ENCODE measurements at regions not wholly inside any gene's neighbourhood (a gene's known extent, or its start where the extent isn't known, plus 50 kb on each side); places are given as distances from the start of the nearest gene placed in this dataset.

GRCh38 chr2:207244971-207245925 lies 79.5 kb upstream of the KLF7 start:
- Mint-ChIP-seq H3K4me3 (no peak overlapping the region), H3K27ac (no peak overlapping the region), H3K4me1 (peaks cover 5% of the 10 kb centered on the region), H3K27me3 (no peaks in the 10 kb centered on the region), H3K9me3 (no peaks in the 10 kb centered on the region), H3K36me3 (ENCODE audit: low read depth) (no peaks in the 10 kb centered on the region)
- no peak for ATAC-seq (replicated peaks)

- Mint-ChIP-seq H3K9me3 (no peaks in the 10 kb centered on the region), H3K4me1 (no peaks in the 10 kb centered on the region), H3K27me3 (no peaks in the 10 kb centered on the region), H3K27ac (no peak overlapping the region), H3K36me3 (ENCODE audit: low read depth) (no peaks in the 10 kb centered on the region), H3K4me3 (no peak overlapping the region)
- ATAC-seq (replicated peaks) = peak; percentile 32
Measured at GRCh38 chr2:207248702-207249377, 83.1 kb upstream of the KLF7 start.

- Mint-ChIP-seq H3K4me3 (no peak overlapping the region), H3K36me3 (ENCODE audit: low read depth) (no peaks in the 10 kb centered on the region), H3K27me3 (no peaks in the 10 kb centered on the region), H3K9me3 (no peaks in the 10 kb centered on the region), H3K27ac (peak overlapping the region; percentile 56), H3K4me1 (peaks cover 9% of the 10 kb centered on the region)
- no peak for ATAC-seq (replicated peaks)
Measured at GRCh38 chr2:207251022-207251421, 85.3 kb upstream of the KLF7 start.

GRCh38 chr2:207251573-207252192 lies 85.9 kb upstream of the KLF7 start:
- Mint-ChIP-seq H3K4me1 (peaks cover 9% of the 10 kb centered on the region), H3K4me3 (no peak overlapping the region), H3K36me3 (ENCODE audit: low read depth) (no peaks in the 10 kb centered on the region), H3K27ac (peak overlapping the region; percentile 56), H3K9me3 (no peaks in the 10 kb centered on the region), H3K27me3 (no peaks in the 10 kb centered on the region)
- peak; percentile 50 for ATAC-seq (replicated peaks)

- Mint-ChIP-seq H3K27ac (no peak overlapping the region), H3K4me3 (no peak overlapping the region), H3K27me3 (no peaks in the 10 kb centered on the region), H3K36me3 (ENCODE audit: low read depth) (no peaks in the 10 kb centered on the region), H3K9me3 (no peaks in the 10 kb centered on the region), H3K4me1 (peaks cover 9% of the 10 kb centered on the region)
- no peak for ATAC-seq (replicated peaks)
Measured at GRCh38 chr2:207252416-207252815, 86.7 kb upstream of the KLF7 start.

GRCh38 chr2:207252979-207253645 lies 87.4 kb upstream of the KLF7 start:
- H3K36me3 Mint-ChIP-seq (ENCODE audit: low read depth) = no peaks in the 10 kb centered on the region
- H3K9me3 Mint-ChIP-seq = no peaks in the 10 kb centered on the region
- no peaks in the 10 kb centered on the region for H3K27me3 Mint-ChIP-seq
- ATAC-seq (replicated peaks) = no peak
- H3K4me3 Mint-ChIP-seq = no peak overlapping the region
- no peak overlapping the region for H3K27ac Mint-ChIP-seq
- H3K4me1 Mint-ChIP-seq = peaks cover 9% of the 10 kb centered on the region

- ATAC-seq (replicated peaks) = no peak
- Mint-ChIP-seq H3K27me3 (no peaks in the 10 kb centered on the region), H3K9me3 (no peaks in the 10 kb centered on the region), H3K4me1 (peaks cover 9% of the 10 kb centered on the region), H3K4me3 (no peak overlapping the region), H3K27ac (no peak overlapping the region), H3K36me3 (ENCODE audit: low read depth) (no peaks in the 10 kb centered on the region)
Measured at GRCh38 chr2:207253666-207254345, 88.1 kb upstream of the KLF7 start.

- Mint-ChIP-seq H3K27ac (peak overlapping the region; percentile 42), H3K4me3 (no peak overlapping the region), H3K4me1 (peaks cover 9% of the 10 kb centered on the region), H3K36me3 (ENCODE audit: low read depth) (no peaks in the 10 kb centered on the region), H3K9me3 (no peaks in the 10 kb centered on the region), H3K27me3 (no peaks in the 10 kb centered on the region)
- ATAC-seq (replicated peaks) = peak; percentile 33
Measured at GRCh38 chr2:207254591-207255464, 89.1 kb upstream of the KLF7 start.

- peaks cover 9% of the 10 kb centered on the region for H3K4me1 Mint-ChIP-seq
- H3K27me3 Mint-ChIP-seq = no peaks in the 10 kb centered on the region
- no peaks in the 10 kb centered on the region for H3K36me3 Mint-ChIP-seq (ENCODE audit: low read depth)
- H3K27ac Mint-ChIP-seq = peak overlapping the region; percentile 42
- no peak overlapping the region for H3K4me3 Mint-ChIP-seq
- H3K9me3 Mint-ChIP-seq = no peaks in the 10 kb centered on the region
- no peak for ATAC-seq (replicated peaks)
Measured at GRCh38 chr2:207255565-207256470, 90.1 kb upstream of the KLF7 start.

- H3K27me3 Mint-ChIP-seq = no peaks in the 10 kb centered on the region
- no peak for ATAC-seq (replicated peaks)
- no peak overlapping the region for H3K27ac Mint-ChIP-seq
- peaks cover 9% of the 10 kb centered on the region for H3K4me1 Mint-ChIP-seq
- H3K9me3 Mint-ChIP-seq = no peaks in the 10 kb centered on the region
- no peak overlapping the region for H3K4me3 Mint-ChIP-seq
- H3K36me3 Mint-ChIP-seq (ENCODE audit: low read depth) = no peaks in the 10 kb centered on the region
Measured at GRCh38 chr2:207256476-207257207, 90.9 kb upstream of the KLF7 start.

GRCh38 chr2:207257251-207258250 lies 91.8 kb upstream of the KLF7 start:
- no peak for ATAC-seq (replicated peaks)
- H3K9me3 Mint-ChIP-seq = no peaks in the 10 kb centered on the region
- no peaks in the 10 kb centered on the region for H3K27me3 Mint-ChIP-seq
- H3K27ac Mint-ChIP-seq = no peak overlapping the region
- no peaks in the 10 kb centered on the region for H3K36me3 Mint-ChIP-seq (ENCODE audit: low read depth)
- H3K4me1 Mint-ChIP-seq = peaks cover 9% of the 10 kb centered on the region
- H3K4me3 Mint-ChIP-seq = no peak overlapping the region

All from activated T-helper 17 cell treated with anti-CD3 and anti-CD28 coated beads, Interleukin-2, amount 50 U/mL, for 72 hours (primary cell).